H1 (cell line): ENCODE measurements at regions not wholly inside any gene's neighbourhood (a gene's known extent, or its start where the extent isn't known, plus 50 kb on each side); places are given as distances from the start of the nearest gene placed in this dataset.

Experiments
- CTCF ChIA-PET: fragments of 300-600 bp; sonication (Branson Sonifier 250); formaldehyde crosslinking; loops from one replicate; lab custom pipeline; 2021; ENCODE audit not compliant: partially characterized antibody; lab: Charles Lee
- POLR2A ChIA-PET: fragments of 300-600 bp; sonication (Branson Sonifier 250); formaldehyde crosslinking; loops from one replicate; lab custom pipeline; 2021; ENCODE audit warnings: inconsistent platforms; ENCODE audit not compliant: partially characterized antibody; lab: Charles Lee
- DNase-seq, 2 experiments: peaks; one replicate each; pipeline versions ENCODE4 v3.0.0 to v3.0.0-alpha.2; 2010 to 2022; ENCODE audit warnings: low spot score in 2 of 2, low read depth in 1 of 2, mixed read lengths in 1 of 2
- FAIRE-seq: peaks from 2 replicates; lab custom pipeline; 2011; peaks lifted over from hg19 to GRCh38; lab: Jason Lieb, UNC
- H2AFZ ChIP-seq: 2 replicates; pipeline ENCODE4 v1.8.1; 2012; ENCODE audit warnings: low read length, inconsistent platforms
- H2AK5ac ChIP-seq: 2 replicates; pipeline ENCODE4 v1.6.1; 2013; ENCODE audit warnings: low read depth, low read length
- H2BK120ac ChIP-seq: replicated peaks from 2 replicates; pipeline ENCODE3; 2013; ENCODE audit warnings: low read depth, low read length, inconsistent platforms
- H2BK12ac ChIP-seq: 2 replicates; pipeline ENCODE4 v1.6.1; 2013; ENCODE audit warnings: low read depth, low read length
- H2BK15ac ChIP-seq: 2 replicates; pipeline ENCODE4 v1.6.1; 2013; ENCODE audit warnings: low read length
- H2BK20ac ChIP-seq: 2 replicates; pipeline ENCODE4 v1.6.1; 2013; ENCODE audit warnings: low read length
- H2BK5ac ChIP-seq: 2 replicates; pipeline ENCODE4 v1.6.1; 2013; ENCODE audit warnings: low read depth, low read length
- H3K14ac ChIP-seq: 2 replicates; pipeline ENCODE4 v1.6.1; 2013; ENCODE audit warnings: inconsistent platforms; ENCODE audit not compliant: insufficient read length
- H3K18ac ChIP-seq: 2 replicates; pipeline ENCODE4 v1.6.1; 2013; ENCODE audit warnings: low read length; ENCODE audit errors: extremely low read depth
- H3K23ac ChIP-seq: 2 replicates; pipeline ENCODE4 v1.6.1; 2013; ENCODE audit warnings: inconsistent platforms; ENCODE audit not compliant: insufficient read length
- H3K23me2 ChIP-seq: 2 replicates; pipeline ENCODE4 v1.6.1; 2013; ENCODE audit warnings: low read depth, low read length
- H3K27ac ChIP-seq: 2 replicates; pipeline ENCODE4 v1.6.1; 2011; ENCODE audit warnings: low read depth, low read length, inconsistent platforms
- H3K27me3 ChIP-seq, 4 experiments: replicated peaks in 1 of 4; 1 replicate in 1 of 4; 2 replicates in 3 of 4; pipeline versions ENCODE4 v1.6.1 to v1.8.1; 2011 to 2013; ENCODE audit warnings: low read length in 3 of 4, mild to moderate bottlenecking in 3 of 4, inconsistent platforms in 2 of 4, mixed read lengths in 2 of 4, moderate library complexity in 1 of 4; ENCODE audit not compliant: control insufficient read depth in 3 of 4, insufficient read depth in 3 of 4; ENCODE audit errors: extremely low read depth in 1 of 4
- H3K36me3 ChIP-seq, 4 experiments: 2 replicates each; pipeline versions ENCODE4 v1.6.1 to v1.8.1; 2011 to 2013; ENCODE audit warnings: mild to moderate bottlenecking in 4 of 4, low read length in 3 of 4, moderate library complexity in 2 of 4, control low read depth in 1 of 4, inconsistent platforms in 1 of 4; ENCODE audit not compliant: insufficient read depth in 4 of 4, control insufficient read depth in 2 of 4
- H3K4ac ChIP-seq: replicated peaks from 2 replicates; pipeline ENCODE3; 2013; ENCODE audit warnings: low read length, low read depth, mixed read lengths, inconsistent platforms; ENCODE audit not compliant: insufficient read length
- H3K4me1 ChIP-seq, 4 experiments: replicated peaks in 1 of 4; 1 replicate in 1 of 4; 2 replicates in 3 of 4; pipeline versions ENCODE4 v1.6.1 to v1.8.1; 2011 to 2013; ENCODE audit warnings: low read length in 3 of 4, inconsistent platforms in 2 of 4, mixed read lengths in 1 of 4; ENCODE audit not compliant: insufficient read depth in 4 of 4, control insufficient read depth in 3 of 4
- H3K4me2 ChIP-seq, 2 experiments: 2 replicates each; pipeline versions ENCODE4 v1.6.1 to v1.8.1; 2011 to 2013; ENCODE audit warnings: low read depth in 2 of 2, low read length in 2 of 2, control low read depth in 1 of 2, inconsistent platforms in 1 of 2, mild to moderate bottlenecking in 1 of 2; ENCODE audit not compliant: insufficient read depth in 1 of 2
- H3K4me3 ChIP-seq, 4 experiments: fragments of 200-600, 300-600 bp in 1 of 4; sonication (generic), shearing (Covaris generic), sonication (Bioruptor Twin) in 1 of 4; 2 replicates each; pipeline versions ENCODE4 v1.5.1 to v1.8.1; 2011 to 2016; ENCODE audit warnings: low read length in 4 of 4, low read depth in 3 of 4, control low read depth in 2 of 4, inconsistent platforms in 2 of 4, mild to moderate bottlenecking in 2 of 4, mixed read lengths in 1 of 4, moderate library complexity in 1 of 4; ENCODE audit not compliant: insufficient read depth in 2 of 4; ENCODE audit errors: extremely low read depth in 1 of 4
- H3K56ac ChIP-seq: replicated peaks from 2 replicates; pipeline ENCODE3; 2013; ENCODE audit warnings: low read depth, mild to moderate bottlenecking, mixed read lengths, low read length, inconsistent platforms; ENCODE audit not compliant: insufficient read length
- H3K79me1 ChIP-seq: 2 replicates; pipeline ENCODE4 v1.6.1; 2013; ENCODE audit warnings: low read depth, low read length, control low read depth
- H3K79me2 ChIP-seq, 2 experiments: 2 replicates each; pipeline versions ENCODE4 v1.6.1 to v1.8.1; 2012 to 2013; ENCODE audit warnings: low read length in 2 of 2, mild to moderate bottlenecking in 2 of 2, inconsistent platforms in 1 of 2; ENCODE audit not compliant: insufficient read depth in 2 of 2, control insufficient read depth in 1 of 2
- H3K9ac ChIP-seq, 4 experiments: replicated peaks in 1 of 4; 1 replicate in 1 of 4; 2 replicates in 3 of 4; pipeline versions ENCODE4 v1.6.1 to v1.8.1; 2011 to 2013; ENCODE audit warnings: low read depth in 3 of 4, low read length in 3 of 4, control low read depth in 2 of 4, mild to moderate bottlenecking in 2 of 4, moderate library complexity in 2 of 4, inconsistent platforms in 1 of 4; ENCODE audit errors: extremely low read depth in 1 of 4
- H3K9me3 ChIP-seq, 2 experiments: 2 replicates each; pipeline versions ENCODE4 v1.6.1 to v1.8.1; 2012 to 2013; ENCODE audit warnings: mild to moderate bottlenecking in 2 of 2, moderate library complexity in 2 of 2, control low read depth in 1 of 2, inconsistent platforms in 1 of 2, low read depth in 1 of 2, low read length in 1 of 2, mixed read lengths in 1 of 2; ENCODE audit not compliant: insufficient read depth in 2 of 2
- H4K20me1 ChIP-seq, 2 experiments: replicated peaks in 1 of 2; 2 replicates each; pipeline versions ENCODE3 to v1.8.1; 2011 to 2013; ENCODE audit warnings: inconsistent platforms in 2 of 2, low read length in 2 of 2, mild to moderate bottlenecking in 1 of 2; ENCODE audit not compliant: insufficient read depth in 2 of 2, control insufficient read depth in 1 of 2
- H4K5ac ChIP-seq: 2 replicates; pipeline ENCODE4 v1.6.1; 2013; ENCODE audit warnings: low read length, low read depth, mixed read lengths, inconsistent platforms; ENCODE audit not compliant: insufficient read length
- H4K8ac ChIP-seq: 2 replicates; pipeline ENCODE4 v1.8.0; 2013; ENCODE audit warnings: mild to moderate bottlenecking, moderate library complexity, low read length, inconsistent platforms; ENCODE audit not compliant: insufficient read depth; ENCODE audit errors: extremely low read depth
- H4K91ac ChIP-seq: replicated peaks from 2 replicates; pipeline ENCODE3; 2013; ENCODE audit warnings: low read length, mixed read lengths, inconsistent platforms; ENCODE audit not compliant: insufficient read length
- BACH1 ChIP-seq: IDR thresholded peaks from 2 replicates; pipeline ENCODE4 v1.6.1; 2012; ENCODE audit warnings: low read length, improper control_type of control experiment
- CEBPB ChIP-seq: IDR thresholded peaks from 2 replicates; pipeline ENCODE4 v1.6.1; 2012; ENCODE audit warnings: low read depth, low read length
- CHD2 ChIP-seq: IDR thresholded peaks from 2 replicates; pipeline ENCODE4 v1.6.1; 2012; ENCODE audit warnings: low read length, improper control_type of control experiment
- EGR1 ChIP-seq: IDR thresholded peaks from 2 replicates; pipeline ENCODE4 v1.6.1; 2011; ENCODE audit warnings: low read depth, low read length, borderline replicate concordance
- FOSL1 ChIP-seq: IDR thresholded peaks from 2 replicates; pipeline ENCODE4 v1.6.1; 2011; ENCODE audit warnings: mild to moderate bottlenecking, low read depth, low read length, moderate library complexity; ENCODE audit not compliant: insufficient read depth
- HDAC2 ChIP-seq, 2 experiments: fragments of 300-600 bp in 1 of 2; sonication (generic) in 1 of 2; IDR thresholded peaks; 2 replicates each; pipeline ENCODE4 v1.6.1; 2011 to 2012; ENCODE audit warnings: low read depth in 2 of 2, low read length in 2 of 2, mild to moderate bottlenecking in 2 of 2, moderate library complexity in 2 of 2, borderline replicate concordance in 1 of 2, inconsistent platforms in 1 of 2
- KDM4A ChIP-seq: IDR thresholded peaks from one replicate; pipeline ENCODE4 v1.7.1; 2012; ENCODE audit warnings: low read depth, mild to moderate bottlenecking, moderate library complexity, low read length, inconsistent platforms; ENCODE audit not compliant: severe bottlenecking
- MAX ChIP-seq: IDR thresholded peaks from 2 replicates; pipeline ENCODE4 v1.6.1; 2012; ENCODE audit warnings: inconsistent platforms
- POLR2A ChIP-seq, 2 experiments: IDR thresholded peaks; 1 replicate in 1 of 2; 2 replicates in 1 of 2; pipeline ENCODE4 v1.6.1; 2011; ENCODE audit warnings: low read depth in 2 of 2, low read length in 2 of 2, mild to moderate bottlenecking in 2 of 2; ENCODE audit errors: control extremely low read depth in 1 of 2
- POLR2AphosphoS5 ChIP-seq: IDR thresholded peaks from 2 replicates; pipeline ENCODE4 v1.6.1; 2011; ENCODE audit warnings: low read depth, low read length
- POU5F1 ChIP-seq: IDR thresholded peaks from 2 replicates; pipeline ENCODE4 v1.6.1; 2011; ENCODE audit warnings: low read depth, mild to moderate bottlenecking, low read length, moderate library complexity
- RNF2 ChIP-seq: fragments of 200-900, 300-1000 bp; sonication (generic); IDR thresholded peaks from 2 replicates; pipeline ENCODE4 v1.7.1; 2016; ENCODE audit warnings: borderline replicate concordance, low read depth, mild to moderate bottlenecking, antibody characterized with exemption, low read length; ENCODE audit not compliant: poor library complexity, severe bottlenecking; ENCODE audit errors: missing control alignments
- SIN3A ChIP-seq, 2 experiments: IDR thresholded peaks in 1 of 2; conservative IDR thresholded peaks in 1 of 2; 2 replicates each; pipeline ENCODE4 v1.6.1; 2011 to 2012; ENCODE audit warnings: low read length in 2 of 2, improper control_type of control experiment in 1 of 2, low read depth in 1 of 2, mild to moderate bottlenecking in 1 of 2
- SIX5 ChIP-seq: IDR thresholded peaks from 2 replicates; pipeline ENCODE4 v1.6.1; 2011; ENCODE audit warnings: mild to moderate bottlenecking, low read depth, low read length
- TAF7 ChIP-seq: optimal IDR thresholded peaks from 2 replicates; pipeline ENCODE3; 2011; ENCODE audit warnings: low read depth, mild to moderate bottlenecking, inconsistent platforms, low read length, moderate library complexity, borderline replicate concordance
- TCF12 ChIP-seq: IDR thresholded peaks from 2 replicates; pipeline ENCODE4 v1.6.1; 2011; ENCODE audit warnings: low read depth, mild to moderate bottlenecking, low read length
- WGBS, 2 experiments: shearing (Covaris generic) in 1 of 2; methylation state at CpG; one replicate each; pipeline versions ENCODE4 v1.1.6 to v1.1.7; 2013 to 2015; ENCODE audit warnings: low lambda C conversion rate in 2 of 2, mixed read lengths in 2 of 2, inconsistent platforms in 1 of 2, low coverage in 1 of 2, missing lambda C conversion rate in 1 of 2; ENCODE audit not compliant: insufficient replicate concordance in 2 of 2, insufficient coverage in 1 of 2, insufficient read length in 1 of 2; ENCODE audit errors: extremely low coverage in 1 of 2, missing lambda C conversion rate in 1 of 2; 5-methylcytosine and 5-hydroxymethylcytosine counted together

DNA sequence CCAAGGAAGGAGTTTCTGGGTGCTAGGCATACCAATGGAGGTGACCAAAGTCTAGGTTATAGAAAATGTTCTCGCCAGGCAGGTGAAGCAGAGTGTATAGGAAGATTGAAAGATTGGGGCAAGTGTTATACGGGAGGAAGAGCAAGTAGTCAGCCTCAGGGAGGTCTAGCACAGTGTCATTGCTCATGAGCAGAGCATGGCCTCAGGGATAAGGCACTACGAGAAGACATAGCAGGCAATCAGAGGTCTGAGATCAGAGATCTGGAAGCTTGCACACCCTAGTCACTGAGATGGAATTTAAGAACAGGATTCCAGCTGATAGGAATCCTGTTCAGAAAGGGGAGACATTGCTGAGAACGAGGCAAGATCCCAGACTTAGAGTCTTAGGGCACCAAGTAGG lies 350.0 kb upstream of the CASK start:
- no peaks in the 10 kb centered on the region for H3K27me3 ChIP-seq
- no peak overlapping the region for H3K27ac ChIP-seq
- DNase-seq (no peak), FAIRE-seq (no peak)
- CTCF ChIA-PET: no interaction called here
- H3K9ac ChIP-seq: no peak overlapping the region
- H3K36me3 ChIP-seq: no peaks in the 10 kb centered on the region
- no peak overlapping the region for H2BK5ac ChIP-seq
- H4K91ac ChIP-seq: no peak overlapping the region
- H3K4me1 ChIP-seq: no peaks in the 10 kb centered on the region
- H2AFZ ChIP-seq: no peak overlapping the region
- H2BK120ac ChIP-seq: no peak overlapping the region
- H3K4ac ChIP-seq: no peak overlapping the region
- no peaks in the 10 kb centered on the region for H3K79me1 ChIP-seq
- H2AK5ac ChIP-seq: no peak overlapping the region
- no peak overlapping the region for H3K4me2 ChIP-seq
- H3K18ac ChIP-seq: no peak overlapping the region
- H2BK20ac ChIP-seq: no peak overlapping the region
- POLR2A ChIA-PET: no interaction called here
- no peak overlapping the region for H3K14ac ChIP-seq
- H3K23ac ChIP-seq: no peak overlapping the region
- H3K4me3 ChIP-seq: no peak overlapping the region
- no peaks in the 10 kb centered on the region for H4K20me1 ChIP-seq
- H3K79me2 ChIP-seq: no peaks in the 10 kb centered on the region
- H3K56ac ChIP-seq: no peak overlapping the region
- no peak overlapping the region for H2BK15ac ChIP-seq
- no peak overlapping the region for H4K8ac ChIP-seq
- no peaks in the 10 kb centered on the region for H3K23me2 ChIP-seq
- no peaks in the 10 kb centered on the region for H3K9me3 ChIP-seq
- 87% methylated on average over 4 of the region's 4 CpGs; no CpG with 5 or more reads in 1 of the 2 experiments for WGBS, 2 experiments
- H2BK12ac ChIP-seq: no peak overlapping the region
- no peak overlapping the region for H4K5ac ChIP-seq
- TF ChIP-seq BACH1 (no peak), CEBPB (no peak), SIX5 (no peak), POLR2AphosphoS5 (no peak), HDAC2 (IDR thresholded peaks at IDR 0.05; ENCODE audit: borderline replicate concordance in 1 of 2, low read depth in 2 of 2, low read length in 2 of 2) (no peak), RNF2 (no peak), TAF7 (no peak), POU5F1 (no peak), SIN3A (conservative IDR thresholded peaks at IDR 0.05 in 1 of 2, IDR thresholded peaks at IDR 0.05 in 1 of 2; ENCODE audit: low read depth in 1 of 2, low read length in 2 of 2) (no peak), MAX (no peak), FOSL1 (no peak), EGR1 (no peak), CHD2 (no peak), KDM4A (no peak), POLR2A (IDR thresholded peaks at IDR 0.05; ENCODE audit: control extremely low read depth in 1 of 2, low read depth in 2 of 2, low read length in 2 of 2) (no peak), TCF12 (no peak)
